HG02981 (cell line): ENCODE measurements at regions not wholly inside any gene's neighbourhood (a gene's known extent, or its start where the extent isn't known, plus 50 kb on each side); places are given as distances from the start of the nearest gene placed in this dataset.

ENCODE experiments used
- ATAC-seq: cut with Tn5 transposase; IDR thresholded peaks from one replicate; pipeline ENCODE4 v1.9.1; 2021; ENCODE audit warnings: mild to moderate bottlenecking, moderate library complexity; ENCODE audit not compliant: unreplicated experiment

DNA sequence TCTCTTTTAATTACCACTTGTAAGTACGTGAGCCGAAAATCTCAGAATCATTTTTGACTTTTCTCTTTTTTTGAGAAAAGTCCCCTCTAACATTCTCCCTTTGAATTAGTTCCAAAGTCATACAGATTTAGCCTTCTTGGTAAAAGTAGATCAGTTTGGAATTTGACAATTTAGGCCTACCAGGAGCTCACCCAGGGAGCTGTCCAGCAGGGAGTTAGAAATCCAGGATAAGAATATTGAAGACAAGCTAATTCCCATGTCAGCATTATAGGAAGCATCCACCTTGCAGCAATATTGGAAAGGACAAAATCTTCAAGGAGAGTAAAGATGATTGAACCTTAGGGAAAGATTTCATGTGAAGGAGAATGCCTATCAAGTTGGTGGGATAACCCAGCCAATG, 352.2 kb upstream of the CPEB2 start:
- ATAC-seq, result no peak

DNA sequence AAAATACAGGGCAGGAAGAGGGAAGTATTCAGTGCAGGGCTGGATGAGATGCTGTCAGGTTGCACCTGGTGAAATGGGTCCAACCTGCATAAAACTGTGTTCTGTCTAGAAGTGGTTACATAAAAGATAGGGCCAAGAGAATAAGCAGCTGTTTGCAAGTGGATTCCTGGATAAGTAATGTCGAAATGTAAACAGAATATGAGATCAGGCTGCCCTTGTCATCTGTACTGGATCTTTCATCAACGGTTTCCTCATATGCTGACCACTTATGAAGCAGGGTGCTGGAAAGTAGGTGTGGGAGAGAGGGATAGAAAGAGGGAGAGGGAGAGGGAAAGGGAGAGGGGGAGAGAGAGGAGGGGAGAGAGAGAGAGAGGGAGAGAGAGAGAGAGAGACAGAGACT, 349.8 kb upstream of the CPEB2 start:
- ATAC-seq, result no peak

DNA sequence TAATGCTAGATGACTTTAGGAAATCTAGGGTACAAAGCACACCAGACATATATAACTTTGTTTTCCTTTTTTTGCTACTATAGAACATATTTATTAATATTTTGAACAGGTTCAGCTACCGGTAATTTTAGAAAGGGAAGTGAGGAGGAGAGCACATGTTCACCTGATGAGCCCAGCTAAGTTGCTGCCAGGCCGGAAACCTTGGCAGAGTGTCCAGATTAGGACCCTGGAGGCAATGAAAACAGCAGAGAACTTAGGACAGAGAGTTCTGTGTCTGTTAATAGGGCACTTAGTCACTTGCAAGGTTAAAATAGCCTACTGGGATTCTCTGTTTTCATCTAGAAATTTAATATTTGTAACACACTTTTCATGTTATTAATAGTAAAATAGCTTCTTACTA, 348.9 kb upstream of the CPEB2 start:
- no peak for ATAC-seq

DNA sequence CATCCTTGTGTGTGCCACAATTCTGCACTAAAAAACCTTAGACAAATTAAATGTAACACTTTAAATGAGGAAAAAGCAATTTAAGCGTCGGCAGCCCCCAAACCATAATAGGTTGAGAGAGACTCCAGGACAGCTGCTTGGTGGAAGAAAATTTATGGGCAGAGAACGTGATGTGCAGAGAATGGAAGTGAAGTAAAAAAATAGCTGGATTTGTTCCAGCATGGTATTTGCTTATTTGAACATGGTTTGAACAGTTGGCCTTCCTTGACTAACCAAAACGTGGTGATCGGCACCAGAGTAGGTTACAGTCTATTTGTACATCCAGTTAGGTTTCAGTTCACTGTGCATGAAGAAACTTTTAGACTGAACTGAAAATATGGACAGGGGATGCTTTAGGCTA, 343.0 kb upstream of the CPEB2 start:
- no peak for ATAC-seq

DNA sequence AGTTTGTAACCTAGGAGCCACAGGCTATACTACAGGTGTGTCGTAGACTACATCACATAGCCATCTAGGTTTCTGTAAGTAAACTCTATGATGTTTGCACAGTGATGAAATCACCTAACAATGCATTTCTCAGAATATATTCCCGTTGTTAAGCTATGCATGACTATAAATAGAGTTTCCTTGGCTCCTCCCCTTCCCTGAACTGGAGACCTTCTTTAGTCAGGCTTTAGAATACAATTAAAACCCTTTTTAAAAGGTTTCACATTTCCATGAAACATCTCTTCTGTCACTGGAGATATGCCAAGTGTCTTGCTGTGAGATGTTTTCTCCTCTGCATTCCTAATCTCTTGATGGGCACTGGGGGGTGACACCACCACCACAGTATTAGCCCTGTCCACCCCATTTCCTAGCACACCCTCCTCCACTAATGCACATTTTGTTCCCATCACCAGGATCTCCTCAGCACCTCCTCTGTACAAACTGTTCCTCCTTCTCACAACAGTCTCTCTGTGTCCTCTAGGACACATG, 334.6 kb upstream of the CPEB2 start:
- ATAC-seq, result no peak

DNA sequence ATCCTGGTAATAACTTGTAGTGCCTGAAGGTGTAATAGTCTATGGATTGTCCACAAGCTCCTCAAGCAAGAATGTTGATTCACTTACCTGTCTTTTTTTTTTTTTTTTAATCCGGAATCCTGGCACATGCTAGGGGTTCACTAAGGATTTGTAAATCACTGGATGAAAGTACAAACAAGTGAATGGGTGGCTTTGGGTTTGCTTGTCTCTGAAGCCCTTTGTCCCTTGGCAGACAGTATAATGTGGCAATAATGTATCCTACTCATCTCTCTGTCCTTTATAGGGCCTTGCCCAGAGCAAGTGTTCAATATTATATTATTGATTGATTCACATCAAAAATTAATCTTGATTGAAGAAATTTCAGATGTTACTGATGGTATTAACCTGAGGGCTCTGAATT, 334.0 kb upstream of the CPEB2 start:
- ATAC-seq, result no peak

DNA sequence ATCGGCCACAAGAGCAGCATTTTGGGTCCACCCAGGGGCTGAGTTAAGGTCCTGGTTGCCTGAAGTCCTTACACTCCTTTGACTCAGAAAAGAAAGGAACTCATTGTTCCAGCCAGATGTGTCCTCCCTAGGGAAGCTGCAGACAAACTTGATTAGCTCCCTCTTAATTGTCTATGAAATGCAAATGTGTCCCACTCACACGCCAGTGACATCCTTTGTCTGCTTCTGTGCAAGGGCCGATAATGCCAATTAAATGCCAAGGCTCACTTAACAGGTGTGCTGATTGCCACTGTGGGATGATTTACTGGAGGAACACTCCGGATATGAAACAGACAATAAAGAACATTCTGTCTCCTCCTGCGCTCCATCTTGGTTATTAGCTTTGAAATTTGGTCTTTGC, 332.9 kb upstream of the CPEB2 start:
- ATAC-seq, result no peak

DNA sequence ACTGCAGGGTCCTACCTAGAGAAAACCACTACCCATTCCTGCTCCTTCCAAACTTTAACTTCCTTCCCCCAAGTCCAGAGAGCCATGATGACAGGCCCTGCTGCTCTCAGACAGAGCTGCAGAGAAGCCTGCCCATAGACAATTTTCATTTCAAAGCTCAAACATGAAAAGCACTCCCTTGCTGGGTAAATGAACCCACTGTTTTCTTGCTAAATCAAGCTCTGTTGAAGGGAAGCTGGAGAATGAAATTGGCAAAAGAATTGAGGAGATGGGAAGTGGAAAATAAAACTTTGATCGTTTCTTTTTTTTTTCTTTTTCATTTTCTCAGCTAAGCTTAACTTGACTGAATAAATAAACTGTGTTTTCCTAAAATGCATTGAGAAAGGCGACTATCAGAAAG, 331.1 kb upstream of the CPEB2 start:
- ATAC-seq, result no peak

DNA sequence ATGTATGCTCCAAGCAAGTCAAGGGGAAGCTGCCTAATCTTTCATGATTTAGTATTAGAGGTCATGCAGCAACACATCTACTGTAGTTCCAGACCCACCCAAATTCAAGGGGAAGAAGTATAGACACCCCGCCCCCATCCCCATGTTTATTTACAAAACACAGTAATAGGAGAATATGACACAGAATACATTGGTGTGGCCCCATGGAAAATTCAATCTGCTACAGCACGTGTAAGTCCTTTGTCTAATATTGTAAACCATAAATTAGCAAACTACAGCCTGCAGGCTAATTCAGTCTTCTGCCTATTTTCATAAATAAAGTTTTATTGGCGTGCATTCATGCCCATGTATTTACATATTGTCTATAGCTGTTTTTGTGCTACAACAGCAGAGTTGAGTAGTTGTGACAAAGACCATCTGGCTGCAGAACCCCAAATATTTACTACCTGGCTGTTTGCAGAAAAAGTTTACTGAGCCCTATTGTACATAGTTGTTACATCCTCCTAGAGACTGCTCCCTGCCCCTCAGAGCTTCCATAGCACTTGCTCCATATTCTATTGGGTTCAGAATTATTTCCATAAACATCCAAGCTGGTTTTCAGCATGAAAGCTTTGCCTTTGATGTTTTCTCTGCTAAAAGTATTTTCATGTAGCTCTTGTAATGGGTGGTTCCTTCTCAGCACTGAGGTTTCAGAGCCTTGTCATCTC, 326.8 kb upstream of the CPEB2 start:
- no peak for ATAC-seq

DNA sequence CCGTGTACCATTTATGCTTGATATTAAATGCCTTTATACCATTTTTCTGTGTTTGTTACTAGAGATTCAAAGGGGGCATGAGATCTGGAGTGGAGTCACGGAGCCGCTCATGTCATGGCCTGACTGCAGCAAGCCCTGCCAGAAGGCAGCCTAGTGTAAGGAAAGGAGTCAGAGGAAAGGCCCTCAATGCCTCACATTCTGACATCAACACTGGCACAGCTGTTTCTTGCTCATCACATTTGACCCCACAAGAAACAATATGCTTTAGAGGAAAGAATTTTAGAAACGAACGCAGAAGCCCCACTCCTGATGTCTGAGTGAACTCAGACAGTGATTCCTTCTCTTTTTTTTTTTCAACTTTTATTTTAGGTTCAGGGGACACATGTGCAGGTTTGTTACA, 322.4 kb upstream of the CPEB2 start:
- no peak for ATAC-seq

DNA sequence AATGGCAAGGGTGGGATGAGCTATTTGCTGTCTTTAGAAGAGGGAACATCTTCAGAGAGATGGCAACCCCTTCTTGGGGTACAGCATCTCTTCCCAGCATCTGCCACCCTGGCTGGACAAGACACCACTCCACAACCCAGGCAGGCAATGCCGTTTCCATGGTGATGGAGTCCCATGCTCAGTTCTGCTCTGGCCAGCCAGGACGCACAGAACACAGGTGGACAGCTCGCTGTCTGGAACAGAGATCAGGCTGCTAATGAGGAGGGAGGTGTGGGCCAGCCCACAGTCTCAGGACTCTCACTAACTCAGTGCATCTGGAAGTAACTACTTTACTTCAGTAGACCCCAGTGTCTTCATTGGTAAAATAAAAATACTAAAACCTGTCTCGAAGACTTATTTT, 321.0 kb upstream of the CPEB2 start:
- ATAC-seq, result no peak

DNA sequence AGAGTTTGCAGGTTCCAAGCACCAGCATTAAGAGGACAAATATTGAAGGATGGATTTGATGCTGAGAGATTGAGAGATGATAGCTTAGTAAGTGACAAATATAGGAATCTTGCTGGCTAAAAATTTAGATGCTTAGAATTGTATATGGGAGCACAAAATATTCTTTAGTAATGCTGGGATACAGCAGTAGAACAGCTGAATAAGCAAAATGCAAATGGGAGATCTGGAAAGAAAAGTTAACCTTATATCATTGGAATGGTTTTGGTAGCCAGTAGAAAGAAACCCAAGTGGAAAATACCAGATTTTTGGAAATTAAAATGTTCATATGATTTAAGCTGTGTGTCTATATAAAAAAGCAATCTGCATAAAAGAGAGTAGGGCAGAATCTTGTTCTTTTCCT, 308.6 kb upstream of the CPEB2 start:
- ATAC-seq, result no peak

DNA sequence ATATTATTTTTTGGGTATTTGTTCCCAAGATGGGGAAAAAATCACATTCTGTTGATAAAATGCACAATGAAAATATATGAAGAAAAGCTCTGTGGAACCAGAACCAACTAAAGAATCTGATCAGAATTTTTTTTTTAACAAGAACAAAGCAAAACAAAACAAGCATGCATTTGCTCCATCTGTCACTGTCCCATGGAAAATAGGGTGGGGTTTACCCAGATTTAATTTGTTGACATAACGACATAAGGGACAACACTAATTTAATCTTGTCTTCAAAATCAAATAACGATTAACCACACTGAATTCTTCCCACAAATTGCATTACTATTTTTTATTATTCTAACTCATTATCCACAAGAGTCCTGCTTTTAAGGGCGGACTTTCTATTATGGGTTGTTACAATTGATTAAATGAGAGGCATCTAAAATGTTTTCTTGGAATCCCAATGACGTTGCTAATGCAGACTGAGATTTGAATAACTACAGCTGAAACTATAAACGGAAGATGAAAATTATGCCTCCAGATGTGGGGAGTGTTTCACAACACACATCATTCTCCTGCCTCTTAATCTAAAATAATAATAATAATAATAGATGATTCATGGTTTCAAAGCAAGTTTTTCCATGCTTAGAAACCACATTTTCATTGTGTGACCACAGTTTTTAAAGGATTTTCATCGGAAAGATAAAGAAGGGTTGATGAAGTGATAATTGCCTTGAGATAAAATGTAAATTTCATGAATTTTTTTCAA, 307.0 kb upstream of the CPEB2 start:
- ATAC-seq, result no peak

DNA sequence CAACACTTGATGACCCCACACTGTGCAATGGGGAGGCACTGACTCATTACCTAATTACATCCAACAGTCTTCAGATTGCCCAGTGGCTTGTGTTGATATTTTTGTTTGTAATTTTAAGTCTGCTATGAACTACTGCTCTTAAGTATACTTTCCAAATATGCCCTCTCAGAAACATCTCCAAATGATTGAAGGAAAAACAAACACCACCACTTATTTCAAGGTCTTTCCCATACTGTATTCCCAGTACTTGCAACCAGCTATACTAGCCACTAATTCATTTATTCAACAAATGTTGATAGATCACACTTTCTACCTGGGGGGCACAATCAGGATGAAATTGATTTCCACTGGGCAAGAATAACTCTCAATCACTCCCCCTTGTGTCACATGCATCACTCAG, 302.2 kb upstream of the CPEB2 start:
- no peak for ATAC-seq

DNA sequence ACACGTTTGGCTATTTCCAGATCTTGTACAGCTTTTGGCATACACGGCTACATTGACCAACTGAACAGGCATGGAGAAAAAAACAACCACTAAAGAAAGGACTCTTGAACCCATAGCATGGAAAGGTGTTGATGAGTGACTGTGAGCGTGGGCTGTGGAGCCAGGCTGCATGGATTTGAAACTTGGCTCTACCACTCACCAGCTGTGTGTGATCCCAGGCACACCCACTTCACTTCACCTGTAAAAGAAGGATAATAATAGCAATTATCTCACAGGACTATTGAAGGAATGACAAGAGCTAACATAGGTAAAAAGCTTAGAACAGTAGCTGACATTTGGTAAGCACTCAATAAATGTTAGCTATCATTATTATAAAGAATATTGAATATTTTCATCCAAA, 301.7 kb upstream of the CPEB2 start:
- ATAC-seq, result no peak

DNA sequence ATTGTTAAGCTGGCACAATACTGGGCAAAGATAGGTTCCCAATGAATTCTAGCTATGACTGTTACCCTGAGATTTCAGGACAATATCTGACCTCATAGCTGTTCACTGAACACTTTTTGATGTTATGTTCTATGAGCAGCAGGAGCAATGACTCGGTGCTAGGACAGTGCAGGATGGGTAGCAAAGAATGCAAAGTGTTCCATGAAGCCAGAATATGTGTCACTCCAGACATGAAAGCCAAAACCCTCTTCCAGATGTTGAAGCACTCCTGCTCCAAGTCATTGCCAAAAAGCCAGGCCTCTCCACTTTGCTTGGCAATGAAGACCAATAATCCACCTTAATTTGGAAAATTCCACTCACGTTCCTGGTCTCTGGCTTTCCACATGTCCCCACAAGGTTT, 300.9 kb upstream of the CPEB2 start:
- no peak for ATAC-seq

DNA sequence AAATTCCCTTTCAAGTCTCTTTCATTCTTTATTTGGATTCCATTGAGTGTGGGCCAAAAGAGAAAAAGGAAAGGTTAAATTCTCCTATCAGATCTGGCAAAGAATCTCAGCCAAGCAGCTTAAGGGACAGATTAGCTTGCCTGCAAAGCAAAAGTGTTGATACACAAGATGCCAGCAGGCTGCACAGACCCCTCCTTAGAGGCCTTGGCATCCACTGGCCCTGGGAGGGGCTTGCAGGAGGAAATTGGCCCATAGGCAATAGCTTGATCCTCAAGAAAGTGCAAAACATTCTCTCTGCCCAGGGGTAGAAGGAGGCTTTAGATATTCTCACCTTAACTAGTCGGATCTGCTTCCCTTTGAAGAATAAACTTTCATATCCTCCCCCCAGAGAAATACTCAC, 300.4 kb upstream of the CPEB2 start:
- ATAC-seq, result no peak

DNA sequence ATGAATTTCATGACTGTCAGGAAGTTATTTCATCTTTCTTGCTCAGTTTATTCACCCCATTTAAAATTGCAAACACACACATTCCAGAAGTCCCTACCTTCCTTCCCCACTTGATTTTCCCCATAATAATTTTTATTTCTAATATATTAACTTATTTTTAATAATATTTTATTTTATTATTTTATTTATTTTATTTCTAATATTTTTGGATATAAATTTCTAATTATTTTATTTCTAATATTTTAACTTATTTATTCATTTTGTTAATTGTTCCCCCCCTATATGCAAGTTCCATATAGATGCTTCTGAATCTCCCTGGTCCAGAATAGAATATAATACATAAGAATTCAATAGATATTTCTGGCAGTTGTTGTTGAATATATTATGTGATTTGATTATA, 293.7 kb upstream of the CPEB2 start:
- no peak for ATAC-seq

DNA sequence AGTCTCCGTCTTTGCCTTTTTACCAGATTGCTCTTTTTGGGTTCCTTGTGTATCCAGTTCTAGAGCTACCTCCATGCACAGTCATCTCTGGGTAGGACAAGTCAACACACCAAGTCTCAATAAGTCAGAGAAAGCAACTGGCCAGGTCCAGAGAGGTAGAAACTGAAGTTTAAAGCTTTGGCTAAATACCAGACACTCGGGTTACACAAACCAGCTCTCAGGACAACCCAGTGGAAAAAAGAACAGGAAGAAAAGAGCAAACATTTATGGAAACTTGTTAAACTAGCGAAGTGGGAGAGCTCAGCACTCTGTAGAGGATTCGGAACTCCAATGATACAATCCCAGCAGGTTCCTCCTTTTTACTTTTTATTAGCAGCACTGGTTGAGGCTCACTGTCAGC, 291.0 kb upstream of the CPEB2 start:
- ATAC-seq, result no peak

DNA sequence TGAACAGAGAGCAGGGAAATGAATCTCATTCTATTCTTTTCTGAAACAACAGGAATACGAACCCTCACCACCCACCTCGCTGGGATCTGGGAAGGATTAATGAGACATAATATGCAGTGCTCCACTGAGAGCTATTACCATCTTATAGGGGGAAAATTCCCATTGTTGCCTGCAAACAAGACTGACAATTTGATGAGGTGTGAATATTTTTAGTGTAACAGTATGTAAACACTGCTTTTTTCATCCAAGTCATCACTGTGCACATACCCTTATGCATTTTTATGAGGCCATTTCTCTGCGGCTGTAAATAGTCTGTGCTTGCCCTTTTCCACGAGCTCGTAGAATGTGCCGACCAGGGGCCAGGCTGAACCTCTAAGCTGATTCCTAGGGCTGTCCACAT, 285.6 kb upstream of the CPEB2 start:
- ATAC-seq, result no peak

DNA sequence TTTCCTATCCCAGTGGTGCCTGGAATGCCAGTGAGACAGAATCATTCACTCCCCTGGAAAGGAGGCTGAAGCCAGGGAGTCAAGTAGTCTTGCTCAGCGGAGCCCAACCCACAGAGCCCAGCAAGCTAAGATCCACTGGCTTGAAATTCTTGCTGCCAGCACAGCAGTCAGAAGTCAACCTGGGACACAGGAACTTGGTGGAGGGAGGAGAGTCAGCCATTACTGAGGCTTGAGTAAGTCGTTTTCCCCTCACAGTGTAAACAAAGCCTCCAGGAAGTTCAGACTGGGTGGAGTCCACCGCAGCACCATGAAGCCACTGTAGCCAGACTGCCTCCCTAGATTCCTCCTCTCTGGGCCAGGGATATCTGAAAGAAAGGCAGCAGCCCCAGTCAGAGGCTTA, 283.2 kb upstream of the CPEB2 start:
- ATAC-seq, result no peak

DNA sequence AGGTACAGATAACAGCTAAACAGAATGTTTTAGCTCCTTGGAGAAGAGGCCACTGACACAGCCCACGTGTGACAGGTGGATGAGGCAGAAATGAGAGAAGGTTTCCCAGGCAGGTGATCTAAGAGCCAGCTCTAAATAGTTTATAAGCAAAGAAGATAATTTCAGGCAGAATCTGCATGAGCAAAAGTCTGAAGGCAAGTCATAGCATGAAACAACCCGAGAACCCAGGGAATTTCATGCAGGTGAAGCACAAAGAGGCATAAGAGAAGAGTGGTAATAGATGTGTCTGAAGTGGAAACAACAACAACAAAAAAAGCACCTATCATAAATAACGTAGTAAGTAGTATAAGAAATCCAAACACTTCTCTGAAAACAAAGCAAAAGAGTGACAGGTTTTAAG, 275.8 kb upstream of the CPEB2 start:
- no peak for ATAC-seq
